ENCODE measurements at regions not wholly inside any gene's neighbourhood (a gene's known extent, or its start where the extent isn't known, plus 50 kb on each side); places are given as distances from the start of the nearest gene placed in this dataset.
A peak's percentile ranks its signal among the peaks of the same experiment; 100 is the strongest.
"Not testable (repeated sequence)": the region's sequence is repeated elsewhere in the genome, so short reads cannot be mapped to it uniquely, and the experiment has no call there.

GRCh38 chr9:110031511-110032173 lies 176.3 kb downstream of the C9orf152 start:
- Histone ChIP-seq H3K36me3 (ENCODE audit: control insufficient read depth, insufficient read depth, low read length) (no peaks in the 10 kb centered on the region), H3K9me3 (ENCODE audit: control insufficient read depth, low read depth, low read length) (no peaks in the 10 kb centered on the region), H3K4me1 (ENCODE audit: control insufficient read depth, insufficient read depth, low read length) (peaks cover 18% of the 10 kb centered on the region), H3K27me3 (ENCODE audit: control insufficient read depth, insufficient read depth, low read length) (no peaks in the 10 kb centered on the region), H3K4me3 (ENCODE audit: low read length) (no peak overlapping the region), H3K27ac (ENCODE audit: low read length) (no peak overlapping the region)
- 72% methylated on average over 2 of the region's 3 CpGs for WGBS (ENCODE audit: insufficient coverage, low lambda C conversion rate)
- no peak for DNase-seq

GRCh38 chr9:110032532-110032931 lies 175.4 kb downstream of the C9orf152 start:
- WGBS (ENCODE audit: insufficient coverage, low lambda C conversion rate) = 83% methylated on average over 3 of the region's 7 CpGs
- not testable (repeated sequence) for H3K27me3 ChIP-seq (ENCODE audit: control insufficient read depth, insufficient read depth, low read length); H3K4me3 ChIP-seq (ENCODE audit: low read length); H3K9me3 ChIP-seq (ENCODE audit: control insufficient read depth, low read depth, low read length); H3K36me3 ChIP-seq (ENCODE audit: control insufficient read depth, insufficient read depth, low read length); DNase-seq; H3K27ac ChIP-seq (ENCODE audit: low read length)
- H3K4me1 ChIP-seq (ENCODE audit: control insufficient read depth, insufficient read depth, low read length) = peaks cover 18% of the 10 kb centered on the region

GRCh38 chr9:110033869-110034268 lies 174.1 kb downstream of the C9orf152 start:
- Histone ChIP-seq H3K4me3 (ENCODE audit: low read length) (no peak overlapping the region), H3K27me3 (ENCODE audit: control insufficient read depth, insufficient read depth, low read length) (no peaks in the 10 kb centered on the region), H3K9me3 (ENCODE audit: control insufficient read depth, low read depth, low read length) (no peaks in the 10 kb centered on the region), H3K36me3 (ENCODE audit: control insufficient read depth, insufficient read depth, low read length) (no peaks in the 10 kb centered on the region), H3K4me1 (ENCODE audit: control insufficient read depth, insufficient read depth, low read length) (peaks cover 18% of the 10 kb centered on the region), H3K27ac (ENCODE audit: low read length) (no peak overlapping the region)
- no peak for DNase-seq
- whole genome bisulfite sequencing (ENCODE audit: insufficient coverage, low lambda C conversion rate) = 100% methylated on average over 2 of the region's 2 CpGs

- H3K4me1 ChIP-seq (ENCODE audit: control insufficient read depth, insufficient read depth, low read length) = peaks cover 6% of the 10 kb centered on the region
- WGBS (ENCODE audit: insufficient coverage, low lambda C conversion rate) = 100% methylated on average over 1 of the region's 2 CpGs
- DNase-seq = peak in 1 of 2 donors; percentile 17
Observed at GRCh38 chr9:110036286-110036685, 171.7 kb downstream of the C9orf152 start.

GRCh38 chr9:110040788-110041187 lies 167.2 kb downstream of the C9orf152 start:
- Histone ChIP-seq H3K27ac (ENCODE audit: low read length) (peak overlapping the region; percentile 78), H3K4me3 (ENCODE audit: low read length) (no peak overlapping the region), H3K36me3 (ENCODE audit: control insufficient read depth, insufficient read depth, low read length) (no peaks in the 10 kb centered on the region), H3K27me3 (ENCODE audit: control insufficient read depth, insufficient read depth, low read length) (no peaks in the 10 kb centered on the region), H3K9me3 (ENCODE audit: control insufficient read depth, low read depth, low read length) (no peaks in the 10 kb centered on the region), H3K4me1 (ENCODE audit: control insufficient read depth, insufficient read depth, low read length) (peaks cover 9% of the 10 kb centered on the region)
- peak; percentile 76 to 88 for DNase-seq

More at GRCh38 chr9:110036286-110036685, 171.7 kb downstream of the C9orf152 start:
- H3K27ac ChIP-seq (ENCODE audit: low read length) = no peak overlapping the region
- H3K27me3 ChIP-seq (ENCODE audit: control insufficient read depth, insufficient read depth, low read length) = no peaks in the 10 kb centered on the region
- no peaks in the 10 kb centered on the region for H3K36me3 ChIP-seq (ENCODE audit: control insufficient read depth, insufficient read depth, low read length)
- H3K4me3 ChIP-seq (ENCODE audit: low read length) = no peak overlapping the region
- H3K9me3 ChIP-seq (ENCODE audit: control insufficient read depth, low read depth, low read length) = no peaks in the 10 kb centered on the region

GRCh38 chr9:110041452-110041851 lies 166.5 kb downstream of the C9orf152 start:
- H3K27ac ChIP-seq (ENCODE audit: low read length) = peak overlapping the region; percentile 78
- H3K27me3 ChIP-seq (ENCODE audit: control insufficient read depth, insufficient read depth, low read length) = no peaks in the 10 kb centered on the region
- peaks cover 9% of the 10 kb centered on the region for H3K4me1 ChIP-seq (ENCODE audit: control insufficient read depth, insufficient read depth, low read length)
- WGBS (ENCODE audit: insufficient coverage, low lambda C conversion rate) = 94% methylated on average over 2 of the region's 5 CpGs
- H3K36me3 ChIP-seq (ENCODE audit: control insufficient read depth, insufficient read depth, low read length) = no peaks in the 10 kb centered on the region
- DNase-seq = peak in 1 of 2 donors; percentile 27
- no peaks in the 10 kb centered on the region for H3K9me3 ChIP-seq (ENCODE audit: control insufficient read depth, low read depth, low read length)
- H3K4me3 ChIP-seq (ENCODE audit: low read length) = no peak overlapping the region

- H3K9me3 ChIP-seq (ENCODE audit: control insufficient read depth, low read depth, low read length) = no peaks in the 10 kb centered on the region
- no peaks in the 10 kb centered on the region for H3K36me3 ChIP-seq (ENCODE audit: control insufficient read depth, insufficient read depth, low read length)
- no peak overlapping the region for H3K27ac ChIP-seq (ENCODE audit: low read length)
- H3K4me1 ChIP-seq (ENCODE audit: control insufficient read depth, insufficient read depth, low read length) = peaks cover 9% of the 10 kb centered on the region
- H3K27me3 ChIP-seq (ENCODE audit: control insufficient read depth, insufficient read depth, low read length) = peaks cover 44% of the 10 kb centered on the region
- H3K4me3 ChIP-seq (ENCODE audit: low read length) = peak overlapping the region; percentile 68
- 57% methylated on average over 1 of the region's 7 CpGs for WGBS (ENCODE audit: insufficient coverage, low lambda C conversion rate)
- DNase-seq = no peak
Observed at GRCh38 chr9:110047232-110047954, 160.6 kb downstream of the C9orf152 start.

- H3K9me3 ChIP-seq (ENCODE audit: control insufficient read depth, low read depth, low read length) = no peaks in the 10 kb centered on the region
- no CpG with 5 or more reads among the region's 27 CpGs for WGBS (ENCODE audit: insufficient coverage, low lambda C conversion rate)
- H3K27ac ChIP-seq (ENCODE audit: low read length) = no peak overlapping the region
- H3K27me3 ChIP-seq (ENCODE audit: control insufficient read depth, insufficient read depth, low read length) = peaks cover 44% of the 10 kb centered on the region
- DNase-seq = no peak
- no peaks in the 10 kb centered on the region for H3K36me3 ChIP-seq (ENCODE audit: control insufficient read depth, insufficient read depth, low read length)
- peaks cover 9% of the 10 kb centered on the region for H3K4me1 ChIP-seq (ENCODE audit: control insufficient read depth, insufficient read depth, low read length)
- peak overlapping the region; percentile 68 for H3K4me3 ChIP-seq (ENCODE audit: low read length)
Observed at GRCh38 chr9:110047955-110048402, 160.0 kb downstream of the C9orf152 start.

- DNase-seq = peak; percentile 74 to 81
- H3K27ac ChIP-seq (ENCODE audit: low read length) = peak overlapping the region; percentile 17
- H3K36me3 ChIP-seq (ENCODE audit: control insufficient read depth, insufficient read depth, low read length) = no peaks in the 10 kb centered on the region
- H3K4me3 ChIP-seq (ENCODE audit: low read length) = peak overlapping the region; percentile 68
- no CpG with 5 or more reads among the region's 42 CpGs for WGBS (ENCODE audit: insufficient coverage, low lambda C conversion rate)
- H3K4me1 ChIP-seq (ENCODE audit: control insufficient read depth, insufficient read depth, low read length) = peaks cover 9% of the 10 kb centered on the region
- no peaks in the 10 kb centered on the region for H3K9me3 ChIP-seq (ENCODE audit: control insufficient read depth, low read depth, low read length)
- peaks cover 44% of the 10 kb centered on the region for H3K27me3 ChIP-seq (ENCODE audit: control insufficient read depth, insufficient read depth, low read length)
Observed at GRCh38 chr9:110048403-110048975, 159.5 kb downstream of the C9orf152 start.

- peaks cover 9% of the 10 kb centered on the region for H3K4me1 ChIP-seq (ENCODE audit: control insufficient read depth, insufficient read depth, low read length)
- H3K9me3 ChIP-seq (ENCODE audit: control insufficient read depth, low read depth, low read length) = no peaks in the 10 kb centered on the region
- no CpG with 5 or more reads among the region's 35 CpGs for WGBS (ENCODE audit: insufficient coverage, low lambda C conversion rate)
- H3K4me3 ChIP-seq (ENCODE audit: low read length) = peak overlapping the region; percentile 68
- peak in 1 of 2 donors; percentile 57 for DNase-seq
- no peaks in the 10 kb centered on the region for H3K36me3 ChIP-seq (ENCODE audit: control insufficient read depth, insufficient read depth, low read length)
- peak overlapping the region; percentile 17 for H3K27ac ChIP-seq (ENCODE audit: low read length)
- peaks cover 44% of the 10 kb centered on the region for H3K27me3 ChIP-seq (ENCODE audit: control insufficient read depth, insufficient read depth, low read length)
Observed at GRCh38 chr9:110048976-110049698, 158.8 kb downstream of the C9orf152 start.

Data from large intestine (tissue), 3 donors.